Lung (tissue), 11 donors: ENCODE measurements at regions not wholly inside any gene's neighbourhood (a gene's known extent, or its start where the extent isn't known, plus 50 kb on each side); places are given as distances from the start of the nearest gene placed in this dataset.

Source experiments
- ATAC-seq: fragments of 200-7000 bp; cut with Tn5 transposase; one replicate; pipeline ENCODE4 v1.9.1; 2020; ENCODE audit warnings: moderate number of reproducible peaks; ENCODE audit not compliant: insufficient read depth, low FRiP score
- DNase-seq, 3 donors: peaks; one replicate each; pipeline ENCODE4 v3.0.0-alpha.2; 2013 to 2017
- H3K27ac ChIP-seq, 2 donors: one replicate each; pipeline ENCODE4 v1.5.1; 2013; ENCODE audit warnings: mild to moderate bottlenecking in 2 of 2, moderate library complexity in 2 of 2, control low read depth in 1 of 2, inconsistent platforms in 1 of 2, low read depth in 1 of 2, low read length in 1 of 2
- H3K27me3 ChIP-seq, 3 donors: one replicate each; pipeline ENCODE4 v1.5.1; 2013; ENCODE audit warnings: low read length in 2 of 3; ENCODE audit not compliant: control insufficient read depth in 3 of 3, insufficient read depth in 3 of 3
- H3K36me3 ChIP-seq, 4 donors: one replicate each; pipeline ENCODE4 v1.5.1; 2013; ENCODE audit warnings: low read length in 4 of 4, mild to moderate bottlenecking in 1 of 4, moderate library complexity in 1 of 4; ENCODE audit not compliant: control insufficient read depth in 4 of 4, insufficient read depth in 4 of 4
- H3K4me1 ChIP-seq, 5 donors: one replicate each; pipeline ENCODE4 v1.5.1; 2013; ENCODE audit warnings: low read length in 5 of 5, mild to moderate bottlenecking in 2 of 5, moderate library complexity in 1 of 5; ENCODE audit not compliant: control insufficient read depth in 5 of 5, insufficient read depth in 5 of 5
- H3K4me3 ChIP-seq: one replicate; pipeline ENCODE4 v1.5.1; 2013; ENCODE audit warnings: mild to moderate bottlenecking, control low read depth, moderate library complexity
- H3K9ac ChIP-seq, 2 donors: one replicate each; pipeline ENCODE4 v1.5.1; 2013; ENCODE audit warnings: low read length in 2 of 2, control low read depth in 1 of 2; ENCODE audit not compliant: insufficient read depth in 1 of 2
- H3K9me3 ChIP-seq, 4 donors: one replicate each; pipeline ENCODE4 v1.5.1; 2013; ENCODE audit warnings: low read length in 3 of 4, mild to moderate bottlenecking in 1 of 4, moderate library complexity in 1 of 4; ENCODE audit not compliant: control insufficient read depth in 4 of 4, insufficient read depth in 3 of 4
- WGBS, 2 donors: extraction: QIAGEN DNeasy Blood & Tissue Kit; methylation state at CpG; one replicate each; pipeline ENCODE4 v1.1.7; 2013; 5-methylcytosine and 5-hydroxymethylcytosine counted together
- TF ChIP-seq, protein P1 (sequence below): IDR thresholded peaks from 2 replicates; pipeline ENCODE4 v1.5.1; 2012; ENCODE audit warnings: mild to moderate bottlenecking; ENCODE audit errors: control extremely low read depth, extremely low read depth
- donor health status: control.
- donor health status: control.
- donor health status: Bipolar disorder and iron deficiency.
- donor health status: healthy.
- donor health status: DM: yes; HTN: yes; CAD: no.

DNA sequence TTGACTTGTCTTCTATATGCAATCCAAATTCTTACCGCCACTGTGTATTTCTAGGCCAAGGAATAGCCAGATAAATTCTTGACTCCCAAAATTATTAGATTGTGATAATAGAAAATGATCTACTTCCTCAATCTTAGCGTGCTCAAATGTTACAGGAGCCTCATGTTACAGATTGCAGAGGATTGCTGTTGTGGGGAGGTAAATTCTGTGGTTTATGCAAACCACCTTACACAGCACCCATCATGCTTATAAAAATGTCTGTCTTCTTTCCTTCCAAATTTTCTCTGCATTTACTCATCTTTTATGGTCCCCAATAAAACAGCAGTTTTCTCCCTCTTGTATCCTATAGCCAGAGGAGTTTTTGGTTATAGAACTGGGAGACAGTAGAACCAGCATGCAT, 420.2 kb upstream of the ROBO1 start:
- Histone ChIP-seq H3K27ac (no peak overlapping the region), H3K4me1 (no peaks in the 10 kb centered on the region), H3K9me3 (no peaks in the 10 kb centered on the region), H3K9ac (no peak overlapping the region), H3K36me3 (no peaks in the 10 kb centered on the region), H3K4me3 (no peak overlapping the region), H3K27me3 (no peaks in the 10 kb centered on the region)
- DNase-seq: no peak
- no peak for ATAC-seq
- TF ChIP-seq, protein P1, sequence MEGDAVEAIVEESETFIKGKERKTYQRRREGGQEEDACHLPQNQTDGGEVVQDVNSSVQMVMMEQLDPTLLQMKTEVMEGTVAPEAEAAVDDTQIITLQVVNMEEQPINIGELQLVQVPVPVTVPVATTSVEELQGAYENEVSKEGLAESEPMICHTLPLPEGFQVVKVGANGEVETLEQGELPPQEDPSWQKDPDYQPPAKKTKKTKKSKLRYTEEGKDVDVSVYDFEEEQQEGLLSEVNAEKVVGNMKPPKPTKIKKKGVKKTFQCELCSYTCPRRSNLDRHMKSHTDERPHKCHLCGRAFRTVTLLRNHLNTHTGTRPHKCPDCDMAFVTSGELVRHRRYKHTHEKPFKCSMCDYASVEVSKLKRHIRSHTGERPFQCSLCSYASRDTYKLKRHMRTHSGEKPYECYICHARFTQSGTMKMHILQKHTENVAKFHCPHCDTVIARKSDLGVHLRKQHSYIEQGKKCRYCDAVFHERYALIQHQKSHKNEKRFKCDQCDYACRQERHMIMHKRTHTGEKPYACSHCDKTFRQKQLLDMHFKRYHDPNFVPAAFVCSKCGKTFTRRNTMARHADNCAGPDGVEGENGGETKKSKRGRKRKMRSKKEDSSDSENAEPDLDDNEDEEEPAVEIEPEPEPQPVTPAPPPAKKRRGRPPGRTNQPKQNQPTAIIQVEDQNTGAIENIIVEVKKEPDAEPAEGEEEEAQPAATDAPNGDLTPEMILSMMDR: no peak
- WGBS, 2 donors: 72 to 78% methylated on average over 2 of the region's 2 CpGs

DNA sequence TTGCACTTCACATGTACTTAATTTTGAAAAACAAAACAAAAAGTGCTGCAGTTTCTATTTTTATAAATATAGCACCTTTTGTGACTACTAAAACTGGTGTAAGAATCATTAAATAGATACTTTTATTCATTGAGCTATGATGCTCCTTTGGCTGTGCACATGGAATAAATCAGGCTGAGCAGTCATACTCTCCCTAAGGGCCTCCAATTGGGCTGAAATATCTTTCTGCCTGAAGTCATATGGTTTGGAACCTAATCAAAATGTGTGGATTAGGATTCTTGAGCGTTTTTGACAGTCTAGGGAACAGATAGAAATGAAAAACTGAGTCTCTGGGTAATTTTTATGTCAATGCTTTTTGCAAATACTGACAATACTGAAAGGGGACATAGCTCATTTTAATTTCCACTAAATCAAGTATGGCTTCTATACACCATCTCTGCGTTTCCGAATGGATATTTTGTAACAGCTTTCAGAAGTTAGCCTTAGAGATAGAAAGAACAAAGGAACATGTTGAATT, 392.2 kb upstream of the ROBO1 start:
- Histone ChIP-seq H3K9ac (no peak overlapping the region), H3K27ac (no peak overlapping the region), H3K27me3 (no peaks in the 10 kb centered on the region), H3K36me3 (no peaks in the 10 kb centered on the region), H3K4me3 (no peak overlapping the region), H3K9me3 (no peaks in the 10 kb centered on the region), H3K4me1 (no peaks in the 10 kb centered on the region)
- ATAC-seq (no peak), DNase-seq (no peak)
- TF ChIP-seq, protein P1: no peak
- 67 to 77% methylated on average over 3 of the region's 3 CpGs for WGBS, 2 donors

DNA sequence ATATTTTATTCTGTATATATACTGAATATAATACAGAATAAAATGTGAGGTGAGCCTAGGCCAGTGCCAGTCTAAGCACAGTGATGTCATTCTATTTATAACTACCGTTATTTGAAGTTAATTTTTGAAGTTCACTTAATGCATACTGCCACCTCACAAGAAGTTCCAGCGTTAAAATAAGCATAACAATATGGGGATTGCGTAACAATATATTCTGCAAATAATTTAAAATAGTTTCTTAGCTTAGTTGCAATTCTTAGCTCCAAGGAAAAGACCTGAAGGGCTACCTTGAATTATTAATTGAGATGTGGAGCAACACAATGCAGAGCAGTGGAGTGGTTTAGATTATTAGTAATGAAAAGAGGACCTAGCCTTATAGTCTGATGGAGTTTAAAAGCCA, 390.5 kb upstream of the ROBO1 start:
- WGBS, 2 donors: 63 to 72% methylated on average over 3 of the region's 3 CpGs
- H3K9ac ChIP-seq: no peak overlapping the region
- TF ChIP-seq, protein P1: no peak
- no peak overlapping the region for H3K27ac ChIP-seq
- H3K27me3 ChIP-seq: no peaks in the 10 kb centered on the region
- no peaks in the 10 kb centered on the region for H3K36me3 ChIP-seq
- H3K4me1 ChIP-seq: no peaks in the 10 kb centered on the region
- H3K4me3 ChIP-seq: no peak overlapping the region
- ATAC-seq (no peak), DNase-seq (no peak)
- no peaks in the 10 kb centered on the region for H3K9me3 ChIP-seq

DNA sequence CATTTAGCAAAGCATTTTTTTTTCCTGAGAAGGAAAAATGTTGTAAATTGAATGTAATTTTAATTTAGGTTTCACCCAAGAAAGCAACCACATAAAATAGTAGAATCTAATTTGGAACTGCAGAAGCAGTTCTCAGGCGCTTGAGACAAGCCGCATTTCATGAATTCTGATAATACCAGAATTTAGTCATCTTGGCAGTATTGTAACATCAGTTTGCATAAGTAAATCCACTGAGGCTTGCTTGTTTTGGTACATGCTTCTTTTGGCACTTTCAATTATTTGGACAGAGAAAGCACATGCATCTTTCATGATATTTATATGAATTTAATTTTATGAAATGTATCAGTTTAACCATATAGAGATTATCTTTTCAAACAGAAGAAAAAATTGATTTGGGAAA, 389.7 kb upstream of the ROBO1 start:
- H3K9me3 ChIP-seq: no peaks in the 10 kb centered on the region
- H3K4me1 ChIP-seq: no peaks in the 10 kb centered on the region
- WGBS, 2 donors: 85% methylated on average over 2 of the region's 2 CpGs
- TF ChIP-seq, protein P1: no peak
- H3K9ac ChIP-seq: no peak overlapping the region
- no peak overlapping the region for H3K4me3 ChIP-seq
- H3K27me3 ChIP-seq: no peaks in the 10 kb centered on the region
- ATAC-seq (no peak), DNase-seq (no peak)
- no peaks in the 10 kb centered on the region for H3K36me3 ChIP-seq
- H3K27ac ChIP-seq: no peak overlapping the region
